HG03460 (cell line): ENCODE measurements at regions not wholly inside any gene's neighbourhood (a gene's known extent, or its start where the extent isn't known, plus 50 kb on each side); places are given as distances from the start of the nearest gene placed in this dataset.
"Not testable (repeated sequence)": the region's sequence is repeated elsewhere in the genome, so short reads cannot be mapped to it uniquely, and the experiment has no call there.

ENCODE experiments used
- ATAC-seq: cut with Tn5 transposase; IDR thresholded peaks from one replicate; pipeline ENCODE4 v1.9.1; 2021; ENCODE audit not compliant: unreplicated experiment

- no peak for ATAC-seq
Observed at GRCh38 chr6:68077661-68078060, 557.4 kb upstream of the ADGRB3 start.

- no peak for ATAC-seq
Observed at GRCh38 chr6:68071740-68072139, 563.3 kb upstream of the ADGRB3 start.

- no peak for ATAC-seq
Observed at GRCh38 chr6:68069921-68070710, 565.0 kb upstream of the ADGRB3 start.

GRCh38 chr6:68059899-68060298 lies 575.2 kb upstream of the ADGRB3 start:
- no peak for ATAC-seq

- no peak for ATAC-seq
Observed at GRCh38 chr6:68059261-68059660, 575.8 kb upstream of the ADGRB3 start.

- not testable (repeated sequence) for ATAC-seq
Observed at GRCh38 chr6:68056596-68056995, 578.5 kb upstream of the ADGRB3 start.

- no peak for ATAC-seq
Observed at GRCh38 chr6:68054756-68055155, 580.3 kb upstream of the ADGRB3 start.

GRCh38 chr6:68053805-68054373 lies 581.2 kb upstream of the ADGRB3 start:
- no peak for ATAC-seq

- no peak for ATAC-seq
Observed at GRCh38 chr6:68052234-68052633, 582.8 kb upstream of the ADGRB3 start.

GRCh38 chr6:68049562-68049961 lies 585.5 kb upstream of the ADGRB3 start:
- no peak for ATAC-seq

- no peak for ATAC-seq
Observed at GRCh38 chr6:68046756-68047155, 588.3 kb upstream of the ADGRB3 start.

- ATAC-seq: no peak
Observed at GRCh38 chr6:68046302-68046701, 588.8 kb upstream of the ADGRB3 start.

- no peak for ATAC-seq
Observed at GRCh38 chr6:68045193-68045592, 589.9 kb upstream of the ADGRB3 start.

GRCh38 chr6:68044264-68044663 lies 590.8 kb upstream of the ADGRB3 start:
- ATAC-seq: no peak

- no peak for ATAC-seq
Observed at GRCh38 chr6:68043122-68043398, 592.0 kb upstream of the ADGRB3 start.

GRCh38 chr6:68042339-68043121 lies 592.6 kb upstream of the ADGRB3 start:
- no peak for ATAC-seq

- no peak for ATAC-seq
Observed at GRCh38 chr6:68040780-68041179, 594.3 kb upstream of the ADGRB3 start.

GRCh38 chr6:68040312-68040778 lies 594.7 kb upstream of the ADGRB3 start:
- ATAC-seq: no peak

GRCh38 chr6:68039641-68040311 lies 595.3 kb upstream of the ADGRB3 start:
- ATAC-seq: no peak

GRCh38 chr6:68038815-68039408 lies 596.2 kb upstream of the ADGRB3 start:
- no peak for ATAC-seq

- no peak for ATAC-seq
Observed at GRCh38 chr6:68032217-68032616, 602.9 kb upstream of the ADGRB3 start.
